SK-N-SH (cell line): ENCODE measurements at regions not wholly inside any gene's neighbourhood (a gene's known extent, or its start where the extent isn't known, plus 50 kb on each side); places are given as distances from the start of the nearest gene placed in this dataset.

Experiments
- CTCF ChIA-PET: fragments of 300-600, 350-600 bp; formaldehyde crosslinking; extraction: SDS; loops from one replicate; lab custom pipeline; 2021; lab: Yijun Ruan, JAX
- POLR2A ChIA-PET: fragments of 350-600 bp; sonication (Branson Sonifier 250); formaldehyde crosslinking; extraction: SDS; loops from one replicate; lab custom pipeline; 2020; ENCODE audit warnings: antibody characterized with exemption, inconsistent platforms; lab: Yijun Ruan, JAX
- DNase-seq: peaks from one replicate; pipeline ENCODE4 v3.0.0; 2012
- H2AFZ ChIP-seq: fragments of 200-600 bp; sonication (generic); 2 replicates; pipeline ENCODE4 v1.8.1; 2016; ENCODE audit warnings: antibody characterized with exemption, mild to moderate bottlenecking, low read depth
- H3F3A ChIP-seq: fragments of 200-600 bp; sonication (generic); replicated peaks from 2 replicates; pipeline ENCODE3; 2016; ENCODE audit warnings: antibody characterized with exemption, mild to moderate bottlenecking; ENCODE audit not compliant: insufficient read depth
- H3K27ac ChIP-seq, 2 experiments: fragments of 200-500 bp in 1 of 2; fragments of 200-600 bp in 1 of 2; sonication (Bioruptor generic) in 1 of 2; sonication (generic), shearing (Covaris generic) in 1 of 2; 2 replicates each; pipeline versions ENCODE4 v1.5.1 to v1.6.1; 2014 to 2016; ENCODE audit warnings: low read depth in 2 of 2, inconsistent platforms in 1 of 2, low read length in 1 of 2, mild to moderate bottlenecking in 1 of 2, mixed read lengths in 1 of 2
- H3K27me3 ChIP-seq: fragments of 200-600 bp; sonication (generic), shearing (Covaris generic); 2 replicates; pipeline ENCODE4 v1.6.1; 2016; ENCODE audit warnings: mixed run types; ENCODE audit not compliant: insufficient read depth
- H3K36me3 ChIP-seq, 2 experiments: fragments of 200-500 bp in 1 of 2; fragments of 200-600 bp in 1 of 2; sonication (Bioruptor generic) in 1 of 2; sonication (generic) in 1 of 2; replicated peaks in 1 of 2; 2 replicates each; pipeline versions ENCODE3 to v1.5.1; 2014 to 2016; ENCODE audit warnings: low read length in 1 of 2, mild to moderate bottlenecking in 1 of 2; ENCODE audit not compliant: insufficient read depth in 2 of 2, control insufficient read depth in 1 of 2
- H3K4me1 ChIP-seq, 2 experiments: fragments of 200-500 bp in 1 of 2; fragments of 200-600 bp in 1 of 2; sonication (Bioruptor generic) in 1 of 2; sonication (generic), shearing (Covaris generic) in 1 of 2; 2 replicates each; pipeline versions ENCODE4 v1.5.1 to v1.6.1; 2014 to 2016; ENCODE audit warnings: low read depth in 1 of 2, low read length in 1 of 2, mixed run types in 1 of 2; ENCODE audit not compliant: insufficient read depth in 2 of 2, control insufficient read depth in 1 of 2
- H3K4me2 ChIP-seq: fragments of 200-600 bp; sonication (generic), shearing (Covaris generic); 2 replicates; pipeline ENCODE4 v1.6.1; 2017; ENCODE audit warnings: mixed run types
- H3K4me3 ChIP-seq, 2 experiments: fragments of 200-500 bp in 1 of 2; fragments of 200-600 bp in 1 of 2; sonication (Bioruptor generic) in 1 of 2; sonication (generic), shearing (Covaris generic) in 1 of 2; 2 replicates each; pipeline versions ENCODE4 v1.5.1 to v1.8.1; 2014 to 2016; ENCODE audit warnings: low read depth in 2 of 2, inconsistent platforms in 1 of 2, low read length in 1 of 2, mild to moderate bottlenecking in 1 of 2, mixed read lengths in 1 of 2, moderate library complexity in 1 of 2
- H3K79me2 ChIP-seq: fragments of 200-600 bp; sonication (generic); 2 replicates; pipeline ENCODE4 v1.8.1; 2017; ENCODE audit warnings: mild to moderate bottlenecking; ENCODE audit not compliant: insufficient read depth
- H3K9ac ChIP-seq: fragments of 200-600 bp; sonication (generic); 2 replicates; pipeline ENCODE4 v1.6.1; 2017; ENCODE audit warnings: mixed run types
- H3K9me2 ChIP-seq: fragments of 200-600 bp; sonication (generic); 2 replicates; pipeline ENCODE4 v1.6.1; 2017; ENCODE audit warnings: mixed run types
- H3K9me3 ChIP-seq: fragments of 200-600 bp; sonication (generic); 2 replicates; pipeline ENCODE4 v1.6.1; 2017; ENCODE audit warnings: mixed run types, mild to moderate bottlenecking, moderate library complexity
- H4K20me1 ChIP-seq: fragments of 200-600 bp; sonication (generic); 2 replicates; pipeline ENCODE4 v1.6.1; 2017; ENCODE audit warnings: mild to moderate bottlenecking, mixed run types; ENCODE audit not compliant: insufficient read depth
- ELF1 ChIP-seq: IDR thresholded peaks from 2 replicates; pipeline ENCODE4 v1.4.0; 2012
- EZH2phosphoT487 ChIP-seq: fragments of 200-600 bp; sonication (generic); IDR thresholded peaks from 2 replicates; pipeline ENCODE4 v1.6.1; 2017; ENCODE audit warnings: low read depth, mixed run types, mild to moderate bottlenecking, antibody characterized with exemption, moderate library complexity, borderline replicate concordance
- FOXJ3 ChIP-seq: sonication (generic); formaldehyde crosslinking; IDR thresholded peaks from 2 replicates; pipeline ENCODE4 v1.5.1; 2020; ENCODE audit warnings: mild to moderate bottlenecking, missing genetic modification reagents
- FOXM1 ChIP-seq: IDR thresholded peaks from 2 replicates; pipeline ENCODE4 v1.4.0; 2012; ENCODE audit warnings: low read depth, mild to moderate bottlenecking
- GABPA ChIP-seq: IDR thresholded peaks from 2 replicates; pipeline ENCODE4 v1.4.0; 2012; ENCODE audit warnings: low read depth, mild to moderate bottlenecking
- GATA2 ChIP-seq: sonication (generic); formaldehyde crosslinking; IDR thresholded peaks from 2 replicates; pipeline ENCODE4 v1.5.0; 2020; ENCODE audit warnings: mild to moderate bottlenecking, missing genetic modification reagents
- IRF3 ChIP-seq: fragments of 150-350 bp; IDR thresholded peaks from 2 replicates; pipeline ENCODE4 v1.6.1; 2016; ENCODE audit warnings: mild to moderate bottlenecking, low read depth, low read length
- JUND ChIP-seq: IDR thresholded peaks from 2 replicates; pipeline ENCODE4 v1.4.0; 2012
- MAX ChIP-seq: IDR thresholded peaks from 2 replicates; pipeline ENCODE4 v1.4.0; 2012; ENCODE audit warnings: low read depth
- MEF2A ChIP-seq: IDR thresholded peaks from 2 replicates; pipeline ENCODE4 v1.4.0; 2012; ENCODE audit warnings: low read depth, borderline replicate concordance
- MXI1 ChIP-seq: IDR thresholded peaks from 2 replicates; pipeline ENCODE4 v1.6.1; 2012; ENCODE audit warnings: mild to moderate bottlenecking, low read depth, low read length, improper control_type of control experiment
- NFIC ChIP-seq: IDR thresholded peaks from 2 replicates; pipeline ENCODE4 v1.4.0; 2012; ENCODE audit warnings: borderline replicate concordance
- NRF1 ChIP-seq: IDR thresholded peaks from 2 replicates; pipeline ENCODE4 v1.6.1; 2012; ENCODE audit warnings: low read depth, mild to moderate bottlenecking, low read length
- POLR2AphosphoS5 ChIP-seq: IDR thresholded peaks from 2 replicates; pipeline ENCODE4 v1.6.1; 2012; ENCODE audit warnings: low read depth, low read length
- RAD21 ChIP-seq: IDR thresholded peaks from 2 replicates; pipeline ENCODE4 v1.6.1; 2012; ENCODE audit warnings: mild to moderate bottlenecking, low read length
- RCOR1 ChIP-seq: fragments of 150-350 bp; IDR thresholded peaks from 2 replicates; pipeline ENCODE4 v1.6.1; 2017; ENCODE audit warnings: antibody characterized with exemption, low read length
- REST ChIP-seq: IDR thresholded peaks from 2 replicates; pipeline ENCODE4 v1.6.1; 2012; ENCODE audit warnings: mild to moderate bottlenecking, low read depth, low read length, moderate library complexity
- RFX5 ChIP-seq: IDR thresholded peaks from 2 replicates; pipeline ENCODE4 v1.6.1; 2012; ENCODE audit warnings: mild to moderate bottlenecking, improper control_type of control experiment, low read length
- RXRA ChIP-seq: IDR thresholded peaks from 2 replicates; pipeline ENCODE4 v1.4.0; 2012; ENCODE audit warnings: low read depth, mild to moderate bottlenecking, borderline replicate concordance
- SIN3A ChIP-seq: IDR thresholded peaks from 2 replicates; pipeline ENCODE4 v1.6.1; 2012; ENCODE audit warnings: low read depth, mild to moderate bottlenecking, low read length, moderate library complexity, borderline replicate concordance
- TEAD4 ChIP-seq: IDR thresholded peaks from 2 replicates; pipeline ENCODE4 v1.4.0; 2012; ENCODE audit warnings: mild to moderate bottlenecking, borderline replicate concordance; ENCODE audit not compliant: insufficient read depth
- USF2 ChIP-seq: fragments of 150-350 bp; IDR thresholded peaks from 2 replicates; pipeline ENCODE4 v1.6.1; 2017; ENCODE audit warnings: antibody characterized with exemption, low read length, low read depth, borderline replicate concordance
- YY1 ChIP-seq: IDR thresholded peaks from 2 replicates; pipeline ENCODE4 v1.4.0; 2012; ENCODE audit warnings: low read depth, mild to moderate bottlenecking
- WGBS: methylation state at CpG from one replicate; pipeline ENCODE4 v1.1.6; 2017; ENCODE audit warnings: low lambda C conversion rate; 5-methylcytosine and 5-hydroxymethylcytosine counted together

GRCh38 chr5:153122403-153122802 is 368.1 kb upstream of the GRIA1 start:
- no peaks in the 10 kb centered on the region for H3K36me3 ChIP-seq
- DNase-seq, result no peak
- no peaks in the 10 kb centered on the region for H3K27me3 ChIP-seq
- no peaks in the 10 kb centered on the region for H4K20me1 ChIP-seq
- no peak overlapping the region for H3K9ac ChIP-seq
- H3F3A ChIP-seq, result no peaks in the 10 kb centered on the region
- CTCF ChIA-PET, result interaction anchor here (0.6 to 1.2 kb wide), 3 partner anchors 9 to 606 kb away, joined by 3 to 4 read pairs (median 3); no protein-coding TSS in a partner anchor
- H3K9me2 ChIP-seq, result no peaks in the 10 kb centered on the region
- H3K79me2 ChIP-seq, result no peaks in the 10 kb centered on the region
- POLR2A ChIA-PET, result no interaction called here
- H3K4me1 ChIP-seq, result no peaks in the 10 kb centered on the region
- H3K4me3 ChIP-seq, result no peak overlapping the region
- H3K27ac ChIP-seq, result no peak overlapping the region
- WGBS, result 5% methylated on average over 2 of the region's 2 CpGs
- H3K4me2 ChIP-seq, result no peak overlapping the region
- no peaks in the 10 kb centered on the region for H3K9me3 ChIP-seq
- H2AFZ ChIP-seq, result no peak overlapping the region
- no peak for TF ChIP-seq FOXM1
- no peak for TF ChIP-seq GATA2 (CRISPR knock-in tag)
- no peak for TF ChIP-seq SIN3A
- no peak for TF ChIP-seq EZH2phosphoT487
- no peak for TF ChIP-seq RAD21
- no peak for TF ChIP-seq RXRA
- TF ChIP-seq TEAD4, result no peak
- TF ChIP-seq MAX, result no peak
- TF ChIP-seq RCOR1, result no peak
- no peak for TF ChIP-seq NFIC
- no peak for TF ChIP-seq USF2
- no peak for TF ChIP-seq FOXJ3 (CRISPR knock-in tag)
- no peak for TF ChIP-seq RFX5
- TF ChIP-seq GABPA, result no peak
- no peak for TF ChIP-seq MXI1
- TF ChIP-seq NRF1, result no peak
- TF ChIP-seq YY1, result no peak
- no peak for TF ChIP-seq ELF1
- TF ChIP-seq, all 33 proteins: peak for 0

GRCh38 chr5:153130296-153130695 is 360.2 kb upstream of the GRIA1 start:
- DNase-seq, result no peak
- no peak overlapping the region for H3K27ac ChIP-seq
- no peaks in the 10 kb centered on the region for H3K79me2 ChIP-seq
- WGBS, result 7% methylated on average over 1 of the region's 1 CpG
- no peak overlapping the region for H3K9ac ChIP-seq
- no peaks in the 10 kb centered on the region for H4K20me1 ChIP-seq
- H3K9me3 ChIP-seq, result no peaks in the 10 kb centered on the region
- no peaks in the 10 kb centered on the region for H3K9me2 ChIP-seq
- H3K4me3 ChIP-seq, result no peak overlapping the region
- no peak overlapping the region for H2AFZ ChIP-seq
- no peaks in the 10 kb centered on the region for H3K36me3 ChIP-seq
- ChIA-PET POLR2A (no interaction called here), CTCF (interaction anchor here (0.7 to 1.0 kb wide), 2 partner anchors 14 to 30 kb away, joined by 3 to 5 read pairs; no protein-coding TSS in a partner anchor)
- H3K27me3 ChIP-seq, result no peaks in the 10 kb centered on the region
- H3F3A ChIP-seq, result no peaks in the 10 kb centered on the region
- no peaks in the 10 kb centered on the region for H3K4me1 ChIP-seq
- no peak overlapping the region for H3K4me2 ChIP-seq
- TF ChIP-seq IRF3, result no peak
- no peak for TF ChIP-seq GATA2 (CRISPR knock-in tag)
- TF ChIP-seq JUND, result no peak
- TF ChIP-seq RXRA, result no peak
- no peak for TF ChIP-seq MXI1
- TF ChIP-seq RAD21, result no peak
- no peak for TF ChIP-seq RCOR1
- TF ChIP-seq GABPA, result no peak
- TF ChIP-seq REST, result no peak
- no peak for TF ChIP-seq MEF2A
- no peak for TF ChIP-seq NRF1
- no peak for TF ChIP-seq POLR2AphosphoS5
- no peak for TF ChIP-seq TEAD4
- no peak for TF ChIP-seq ELF1
- TF ChIP-seq NFIC, result no peak
- no peak for TF ChIP-seq EZH2phosphoT487
